ENCODE measurements at regions not wholly inside any gene's neighbourhood (a gene's known extent, or its start where the extent isn't known, plus 50 kb on each side); places are given as distances from the start of the nearest gene placed in this dataset.

- no peaks in the 10 kb centered on the region for H3K9me3 ChIP-seq
- no peaks in the 10 kb centered on the region for H3K36me3 ChIP-seq
- no peaks in the 10 kb centered on the region for H3K27me3 ChIP-seq
- WGBS, 2 donors (ENCODE audit: low coverage in 1 of 2), result 79% methylated on average over 4 to 9 of the region's 9 CpGs
- no peaks in the 10 kb centered on the region for H3K4me1 ChIP-seq
- H3K27ac ChIP-seq, result no peak overlapping the region
- no peak for TF ChIP-seq CTCF (IDR thresholded peaks at IDR 0.05)
- no peak for TF ChIP-seq EP300 (IDR thresholded peaks at IDR 0.05)
- TF ChIP-seq POLR2AphosphoS5 (IDR thresholded peaks at IDR 0.05), result no peak
- no peak for TF ChIP-seq POLR2A (IDR thresholded peaks at IDR 0.05)
- no peak for ATAC-seq
- no peak overlapping the region for H3K4me3 ChIP-seq
These were observed 110.7 kb upstream of the CTSC start for GRCh38 chr11:88448131-88448670.

GRCh38 chr11:88447281-88447680 is 109.7 kb upstream of the CTSC start:
- H3K4me3 ChIP-seq, result no peak overlapping the region
- ATAC-seq, result no peak
- H3K27me3 ChIP-seq, result no peaks in the 10 kb centered on the region
- no peak for TF ChIP-seq EP300 (IDR thresholded peaks at IDR 0.05)
- TF ChIP-seq CTCF (IDR thresholded peaks at IDR 0.05), result no peak
- no peak for TF ChIP-seq POLR2AphosphoS5 (IDR thresholded peaks at IDR 0.05)
- TF ChIP-seq POLR2A (IDR thresholded peaks at IDR 0.05), result no peak
- no peaks in the 10 kb centered on the region for H3K4me1 ChIP-seq
- H3K9me3 ChIP-seq, result no peaks in the 10 kb centered on the region
- no peaks in the 10 kb centered on the region for H3K36me3 ChIP-seq
- H3K27ac ChIP-seq, result no peak overlapping the region
- 89 to 100% methylated on average over 1 of the region's 1 CpG for WGBS, 2 donors (ENCODE audit: low coverage in 1 of 2)

- ATAC-seq, result no peak
- TF ChIP-seq POLR2AphosphoS5 (IDR thresholded peaks at IDR 0.05), result no peak
- TF ChIP-seq EP300 (IDR thresholded peaks at IDR 0.05), result no peak
- no peak for TF ChIP-seq CTCF (IDR thresholded peaks at IDR 0.05)
- no peak for TF ChIP-seq POLR2A (IDR thresholded peaks at IDR 0.05)
- H3K27ac ChIP-seq, result no peak overlapping the region
- no peaks in the 10 kb centered on the region for H3K36me3 ChIP-seq
- 90 to 95% methylated on average over 3 of the region's 3 CpGs for WGBS, 2 donors (ENCODE audit: low coverage in 1 of 2)
- no peaks in the 10 kb centered on the region for H3K9me3 ChIP-seq
- H3K4me3 ChIP-seq, result no peak overlapping the region
- H3K4me1 ChIP-seq, result no peaks in the 10 kb centered on the region
- H3K27me3 ChIP-seq, result no peaks in the 10 kb centered on the region
These were observed 101.8 kb upstream of the CTSC start for GRCh38 chr11:88439356-88439755.

- TF ChIP-seq EP300 (IDR thresholded peaks at IDR 0.05) (no peak), POLR2A (IDR thresholded peaks at IDR 0.05) (no peak), POLR2AphosphoS5 (IDR thresholded peaks at IDR 0.05) (no peak), CTCF (IDR thresholded peaks at IDR 0.05) (no peak)
- Histone ChIP-seq H3K9me3 (no peaks in the 10 kb centered on the region), H3K4me1 (no peaks in the 10 kb centered on the region), H3K27ac (no peak overlapping the region), H3K4me3 (no peak overlapping the region), H3K36me3 (no peaks in the 10 kb centered on the region), H3K27me3 (no peaks in the 10 kb centered on the region)
- ATAC-seq, result no peak
- WGBS, 2 donors (ENCODE audit: low coverage in 1 of 2), result 28 to 35% methylated on average over 2 of the region's 2 CpGs
These were observed 101.2 kb upstream of the CTSC start for GRCh38 chr11:88438721-88439120.

GRCh38 chr11:88435415-88435814 is 97.9 kb upstream of the CTSC start:
- Histone ChIP-seq H3K27me3 (no peaks in the 10 kb centered on the region), H3K36me3 (no peaks in the 10 kb centered on the region), H3K27ac (no peak overlapping the region), H3K4me1 (no peaks in the 10 kb centered on the region), H3K4me3 (no peak overlapping the region), H3K9me3 (no peaks in the 10 kb centered on the region)
- no peak for TF ChIP-seq POLR2A (IDR thresholded peaks at IDR 0.05)
- no peak for TF ChIP-seq EP300 (IDR thresholded peaks at IDR 0.05)
- no peak for TF ChIP-seq POLR2AphosphoS5 (IDR thresholded peaks at IDR 0.05)
- TF ChIP-seq CTCF (IDR thresholded peaks at IDR 0.05), result no peak
- no peak for ATAC-seq
- 83% methylated on average over 2 of the region's 2 CpGs; no CpG with 5 or more reads in 1 of the 2 donors for WGBS, 2 donors (ENCODE audit: low coverage in 1 of 2)

All from gastroesophageal sphincter (tissue), 4 donors.